ENCODE measurements at regions not wholly inside any gene's neighbourhood (a gene's known extent, or its start where the extent isn't known, plus 50 kb on each side); places are given as distances from the start of the nearest gene placed in this dataset.

GRCh38 chr15:95610945-95611344, 719.6 kb upstream of the NR2F2 start:
- no peaks in the 10 kb centered on the region for H3K79me2 ChIP-seq (replicated peaks; ENCODE audit: insufficient read depth)
- H4K20me1 ChIP-seq (replicated peaks; ENCODE audit: insufficient read depth), result no peaks in the 10 kb centered on the region
- no peaks in the 10 kb centered on the region for H3K36me3 Mint-ChIP-seq (ENCODE audit: low read depth)
- H2AFZ ChIP-seq, result peak overlapping the region; percentile 82
- no peaks in the 10 kb centered on the region for H3K27me3 Mint-ChIP-seq (ENCODE audit: insufficient read depth, low read depth, poor library complexity)
- no peaks in the 10 kb centered on the region for H3K9me3 Mint-ChIP-seq
- H3K36me3 ChIP-seq (ENCODE audit: insufficient read depth), result no peaks in the 10 kb centered on the region
- no peak for DNase-seq (ENCODE audit: low spot score)
- no peaks in the 10 kb centered on the region for H3F3A ChIP-seq (replicated peaks; ENCODE audit: low read depth)
- no peak for ATAC-seq
- H3K4me3 ChIP-seq, result no peak overlapping the region
- no peaks in the 10 kb centered on the region for H3K27me3 ChIP-seq (ENCODE audit: insufficient read depth)
- no peak for TF ChIP-seq JUNB (IDR thresholded peaks at IDR 0.05; ENCODE audit: unreplicated experiment)
- no peak for TF ChIP-seq NANOG (IDR thresholded peaks at IDR 0.05; ENCODE audit: borderline replicate concordance)
- TF ChIP-seq EZH2 (IDR thresholded peaks at IDR 0.05; ENCODE audit: low read depth, unreplicated experiment), result no peak
- no peak for TF ChIP-seq POLR2AphosphoS5 (IDR thresholded peaks at IDR 0.05; ENCODE audit: low read depth)
- no peak for TF ChIP-seq ETS1 (IDR thresholded peaks at IDR 0.05)
- TF ChIP-seq ZNF462 (CRISPR knock-in tag; IDR thresholded peaks at IDR 0.05), result no peak
- no peak for TF ChIP-seq STAT1 (IDR thresholded peaks at IDR 0.05; ENCODE audit: unreplicated experiment)
- no peak overlapping the region for H3K27ac Mint-ChIP-seq
- H3K27ac ChIP-seq (ENCODE audit: low read depth), result no peak overlapping the region
- H3K4me1 Mint-ChIP-seq, result no peaks in the 10 kb centered on the region
- no peak overlapping the region for H3K4me3 Mint-ChIP-seq
- no peaks in the 10 kb centered on the region for H3K9me2 ChIP-seq (ENCODE audit: insufficient read depth)
- no peak overlapping the region for H3K4me2 ChIP-seq
- no peaks in the 10 kb centered on the region for H3K4me1 ChIP-seq (ENCODE audit: insufficient read depth)
